HG03575 (cell line): ENCODE measurements at regions not wholly inside any gene's neighbourhood (a gene's known extent, or its start where the extent isn't known, plus 50 kb on each side); places are given as distances from the start of the nearest gene placed in this dataset.

ENCODE experiments used
- ATAC-seq: cut with Tn5 transposase; IDR thresholded peaks from one replicate; pipeline ENCODE4 v1.9.1; 2021; ENCODE audit not compliant: unreplicated experiment, insufficient number of reproducible peaks, low FRiP score; ENCODE audit errors: extremely low read depth

- peak; percentile 85 for ATAC-seq
Measured at GRCh38 chr3:28916713-28917499, 364.0 kb upstream of the RBMS3 start.

GRCh38 chr3:28917895-28918475 lies 362.9 kb upstream of the RBMS3 start:
- ATAC-seq: no peak

GRCh38 chr3:28922376-28922775 lies 358.5 kb upstream of the RBMS3 start:
- no peak for ATAC-seq

GRCh38 chr3:28923994-28924393 lies 356.9 kb upstream of the RBMS3 start:
- no peak for ATAC-seq

- ATAC-seq: no peak
Measured at GRCh38 chr3:28924744-28925360, 356.0 kb upstream of the RBMS3 start.

GRCh38 chr3:28933337-28933736 lies 347.5 kb upstream of the RBMS3 start:
- no peak for ATAC-seq

- ATAC-seq: no peak
Measured at GRCh38 chr3:28934126-28934813, 346.6 kb upstream of the RBMS3 start.

- ATAC-seq: no peak
Measured at GRCh38 chr3:28935146-28935545, 345.7 kb upstream of the RBMS3 start.

- ATAC-seq: no peak
Measured at GRCh38 chr3:28936154-28936553, 344.7 kb upstream of the RBMS3 start.

GRCh38 chr3:28940530-28940929 lies 340.3 kb upstream of the RBMS3 start:
- ATAC-seq: no peak

- ATAC-seq: no peak
Measured at GRCh38 chr3:28940994-28941393, 339.9 kb upstream of the RBMS3 start.

GRCh38 chr3:28947061-28947460 lies 333.8 kb upstream of the RBMS3 start:
- no peak for ATAC-seq

GRCh38 chr3:28947751-28948150 lies 333.1 kb upstream of the RBMS3 start:
- ATAC-seq: no peak

GRCh38 chr3:28948685-28949084 lies 332.2 kb upstream of the RBMS3 start:
- ATAC-seq: no peak

- no peak for ATAC-seq
Measured at GRCh38 chr3:28949580-28949979, 331.3 kb upstream of the RBMS3 start.

- ATAC-seq: no peak
Measured at GRCh38 chr3:28950614-28951013, 330.3 kb upstream of the RBMS3 start.

GRCh38 chr3:28951772-28952556 lies 328.9 kb upstream of the RBMS3 start:
- ATAC-seq: no peak

GRCh38 chr3:28958656-28959055 lies 322.2 kb upstream of the RBMS3 start:
- no peak for ATAC-seq

- ATAC-seq: no peak
Measured at GRCh38 chr3:28971156-28971555, 309.7 kb upstream of the RBMS3 start.
